Renal pelvis (tissue), 1 donor: ENCODE measurements at regions not wholly inside any gene's neighbourhood (a gene's known extent, or its start where the extent isn't known, plus 50 kb on each side); places are given as distances from the start of the nearest gene placed in this dataset.
A peak's percentile ranks its signal among the peaks of the same experiment; 100 is the strongest.

Experiments
- DNase-seq: peaks from one replicate; pipeline ENCODE4 v3.0.0-alpha.2; 2013

- no peak for DNase-seq
Observed at GRCh38 chr11:37613031-37613430, 1015.0 kb upstream of the RAG2 start.

- no peak for DNase-seq
Observed at GRCh38 chr11:37612146-37612545, 1014.1 kb upstream of the RAG2 start.

- DNase-seq = no peak
Observed at GRCh38 chr11:37605229-37605628, 1007.2 kb upstream of the RAG2 start.

- DNase-seq = no peak
Observed at GRCh38 chr11:37598381-37598780, 1000.3 kb upstream of the RAG2 start.

- no peak for DNase-seq
Observed at GRCh38 chr11:37597776-37598175, 999.7 kb upstream of the RAG2 start.

- no peak for DNase-seq
Observed at GRCh38 chr11:37595845-37596244, 997.8 kb upstream of the RAG2 start.

GRCh38 chr11:37574361-37574760 lies 976.3 kb upstream of the RAG2 start:
- DNase-seq = no peak

GRCh38 chr11:37572491-37573171 lies 974.6 kb upstream of the RAG2 start:
- no peak for DNase-seq

GRCh38 chr11:37571246-37571645 lies 973.2 kb upstream of the RAG2 start:
- no peak for DNase-seq

- peak; percentile 33 for DNase-seq
Observed at GRCh38 chr11:37560991-37561390, 963.0 kb upstream of the RAG2 start.

GRCh38 chr11:37560346-37560745 lies 962.3 kb upstream of the RAG2 start:
- no peak for DNase-seq

GRCh38 chr11:37558619-37559210 lies 960.7 kb upstream of the RAG2 start:
- DNase-seq = peak; percentile 16

- no peak for DNase-seq
Observed at GRCh38 chr11:37557990-37558389, 960.0 kb upstream of the RAG2 start.

- DNase-seq = no peak
Observed at GRCh38 chr11:37552284-37552683, 954.2 kb upstream of the RAG2 start.

GRCh38 chr11:37544491-37544890 lies 946.5 kb upstream of the RAG2 start:
- DNase-seq = no peak

- DNase-seq = no peak
Observed at GRCh38 chr11:37533830-37534229, 935.8 kb upstream of the RAG2 start.

- no peak for DNase-seq
Observed at GRCh38 chr11:37533087-37533486, 935.1 kb upstream of the RAG2 start.

GRCh38 chr11:37532271-37532670 lies 934.2 kb upstream of the RAG2 start:
- peak; percentile 4 for DNase-seq

GRCh38 chr11:37527545-37527944 lies 929.5 kb upstream of the RAG2 start:
- no peak for DNase-seq

- no peak for DNase-seq
Observed at GRCh38 chr11:37525336-37525735, 927.3 kb upstream of the RAG2 start.

GRCh38 chr11:37519781-37520180 lies 921.7 kb upstream of the RAG2 start:
- DNase-seq = no peak

- no peak for DNase-seq
Observed at GRCh38 chr11:37512156-37512780, 914.2 kb upstream of the RAG2 start.

GRCh38 chr11:37511425-37511933 lies 913.4 kb upstream of the RAG2 start:
- no peak for DNase-seq
